HG03064 (cell line): ENCODE measurements at regions not wholly inside any gene's neighbourhood (a gene's known extent, or its start where the extent isn't known, plus 50 kb on each side); places are given as distances from the start of the nearest gene placed in this dataset.

Experiments used
- ATAC-seq: cut with Tn5 transposase; IDR thresholded peaks from one replicate; pipeline ENCODE4 v1.9.1; 2021; ENCODE audit warnings: low read depth; ENCODE audit not compliant: unreplicated experiment

GRCh38 chr10:113285305-113285704 lies 267.5 kb upstream of the HABP2 start:
- ATAC-seq, result no peak

GRCh38 chr10:113287592-113287991 lies 265.3 kb upstream of the HABP2 start:
- ATAC-seq, result no peak

- ATAC-seq, result no peak
Observed at GRCh38 chr10:113290137-113290536, 262.7 kb upstream of the HABP2 start.

DNA sequence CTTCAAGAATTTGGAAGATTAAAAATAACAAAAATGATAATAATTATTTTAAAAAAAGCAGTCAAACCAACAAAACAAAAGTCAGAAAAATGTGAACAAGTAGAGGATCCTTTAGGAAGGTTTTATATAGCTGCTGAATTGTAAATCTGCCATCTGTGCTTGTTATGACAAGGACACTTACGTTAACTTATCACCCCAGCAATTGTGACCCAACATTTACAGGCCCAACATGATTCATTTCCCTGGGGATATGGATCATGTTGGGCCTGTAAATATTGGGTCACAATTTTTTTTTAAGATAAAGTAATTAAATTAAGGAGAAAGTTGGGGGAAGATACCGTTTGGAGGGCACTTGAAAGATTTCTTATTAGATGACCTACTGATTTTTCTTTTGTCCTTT lies 261.4 kb upstream of the HABP2 start:
- no peak for ATAC-seq

DNA sequence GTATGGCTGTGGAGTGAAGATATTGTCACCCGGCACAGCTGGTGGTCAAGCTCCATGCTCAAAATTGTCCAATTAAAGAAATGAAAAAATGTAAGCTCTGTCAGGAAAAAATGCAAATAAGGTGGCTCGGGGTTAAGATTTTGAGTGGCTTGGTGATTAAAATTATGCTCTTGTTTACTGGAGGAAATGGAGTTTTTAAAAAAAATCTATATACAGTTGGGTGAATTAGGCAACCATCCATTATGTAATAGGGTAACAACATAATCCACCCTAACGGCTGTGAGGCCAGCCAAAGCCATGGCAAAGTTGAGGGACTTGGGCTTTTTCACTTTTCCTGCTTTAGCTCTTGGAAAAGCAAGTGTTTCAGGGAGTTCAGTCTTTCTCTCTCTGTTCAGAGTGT lies 260.8 kb upstream of the HABP2 start:
- no peak for ATAC-seq

GRCh38 chr10:113292743-113293142 lies 260.1 kb upstream of the HABP2 start:
- ATAC-seq, result no peak

DNA sequence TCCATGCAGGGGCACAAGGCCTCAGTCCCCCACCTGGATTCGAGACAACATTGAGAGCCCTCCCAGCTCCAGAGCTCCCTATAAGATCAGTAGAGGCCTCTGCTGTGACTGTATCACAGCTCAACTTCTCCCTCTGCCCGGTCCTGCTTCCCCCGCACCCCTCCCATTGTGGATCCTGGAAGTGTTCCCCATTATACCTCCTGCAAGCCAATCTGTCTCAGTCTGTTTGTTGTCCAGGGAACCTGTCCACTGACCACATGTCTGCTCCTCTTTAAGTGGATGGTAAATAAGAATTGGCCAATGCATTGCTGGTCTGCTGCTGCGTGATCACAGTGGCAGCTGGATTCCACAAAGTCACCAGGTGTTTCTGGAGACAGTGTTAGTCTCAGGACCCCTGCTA lies 259.7 kb upstream of the HABP2 start:
- ATAC-seq, result no peak

GRCh38 chr10:113294868-113295267 lies 258.0 kb upstream of the HABP2 start:
- ATAC-seq, result no peak

GRCh38 chr10:113297226-113297625 lies 255.6 kb upstream of the HABP2 start:
- no peak for ATAC-seq

DNA sequence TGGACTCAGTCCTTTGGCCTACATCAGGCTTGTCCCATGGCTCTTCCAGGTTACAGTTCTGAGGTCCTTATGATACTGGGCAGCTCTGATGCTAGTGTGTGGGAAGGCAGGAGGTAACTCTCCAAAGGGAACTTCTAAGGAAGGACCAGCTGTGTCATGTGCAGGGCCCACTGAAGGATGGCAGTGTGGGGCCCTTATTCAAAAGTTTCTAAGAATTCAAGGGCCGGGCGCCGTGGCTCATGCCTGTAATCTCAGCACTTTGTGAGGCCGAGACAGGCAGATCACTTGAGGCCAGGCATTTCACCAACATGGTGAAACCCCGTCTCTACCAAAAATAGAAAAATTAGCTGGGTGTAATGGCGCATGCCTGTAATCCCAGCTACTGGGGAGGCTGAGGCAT lies 254.2 kb upstream of the HABP2 start:
- no peak for ATAC-seq

- ATAC-seq, result no peak
Observed at GRCh38 chr10:113300201-113300600, 252.7 kb upstream of the HABP2 start.

DNA sequence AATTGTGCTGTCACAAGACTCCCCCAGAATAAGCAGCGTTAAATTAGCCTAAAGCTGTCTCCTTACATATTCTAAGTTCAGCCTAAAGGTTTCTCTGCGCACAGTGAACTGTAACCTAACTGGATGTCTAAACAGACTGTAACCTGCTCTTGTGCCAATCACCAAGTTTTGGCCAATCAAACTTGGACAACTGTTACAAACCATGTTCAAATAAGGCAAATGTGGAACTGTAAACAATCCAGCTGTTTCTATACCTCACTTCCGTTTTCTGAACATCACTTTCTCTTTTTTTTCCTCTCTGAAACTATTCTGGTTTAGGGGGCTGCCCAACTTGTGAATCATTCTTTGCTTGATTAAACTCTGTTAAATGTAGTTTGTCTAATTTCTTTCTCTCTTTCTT lies 252.2 kb upstream of the HABP2 start:
- no peak for ATAC-seq

DNA sequence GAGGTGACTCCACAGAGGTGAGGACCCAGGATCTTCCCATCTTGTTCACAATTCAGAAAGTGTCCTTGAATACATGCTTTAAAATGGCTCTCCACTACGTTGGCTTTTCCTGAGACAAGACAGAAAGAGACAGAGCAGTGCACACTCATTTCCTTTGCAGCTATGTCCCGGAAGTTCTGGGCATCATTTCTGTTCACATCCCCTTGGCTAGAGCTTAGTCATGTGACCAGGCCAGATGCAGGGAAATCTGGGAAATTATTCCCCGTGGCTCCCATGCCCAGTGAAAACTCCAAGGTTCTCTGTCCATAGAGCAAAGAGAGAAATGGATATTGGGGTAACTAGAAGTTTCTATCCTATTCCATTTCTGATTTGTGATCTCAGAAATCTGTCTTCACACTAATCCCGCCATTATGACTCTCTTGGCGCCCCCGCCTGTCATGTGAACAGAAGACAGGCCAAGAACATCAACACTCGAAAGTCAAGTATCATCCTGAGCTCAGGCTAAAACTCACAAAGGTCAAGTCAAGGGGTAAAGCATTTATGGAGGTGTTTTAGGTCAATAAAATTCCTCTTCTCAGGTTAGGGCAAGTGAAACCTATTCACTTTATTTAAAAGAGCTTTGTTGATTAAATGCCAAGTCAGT lies 251.4 kb upstream of the HABP2 start:
- ATAC-seq, result no peak

DNA sequence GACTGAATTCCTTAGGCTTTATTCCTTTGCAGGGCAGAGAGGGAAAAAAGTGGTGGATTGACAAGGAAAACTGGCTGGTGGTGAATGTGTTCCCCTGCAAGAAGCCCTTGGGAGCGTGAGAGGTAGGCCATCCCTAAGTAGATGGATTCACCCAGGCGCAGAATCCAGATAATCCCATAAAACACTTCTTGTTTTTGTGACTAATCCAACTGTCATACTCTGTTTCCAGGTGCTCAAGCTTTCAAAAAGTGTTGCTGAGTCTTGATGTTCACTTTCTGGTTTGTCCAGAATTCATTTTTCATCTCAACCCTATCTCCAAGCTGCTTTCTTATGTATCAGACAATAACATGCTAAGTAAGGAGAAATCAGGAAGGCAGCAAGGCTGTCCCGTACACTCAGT lies 250.8 kb upstream of the HABP2 start:
- no peak for ATAC-seq

GRCh38 chr10:113303544-113304146 lies 249.2 kb upstream of the HABP2 start:
- no peak for ATAC-seq

DNA sequence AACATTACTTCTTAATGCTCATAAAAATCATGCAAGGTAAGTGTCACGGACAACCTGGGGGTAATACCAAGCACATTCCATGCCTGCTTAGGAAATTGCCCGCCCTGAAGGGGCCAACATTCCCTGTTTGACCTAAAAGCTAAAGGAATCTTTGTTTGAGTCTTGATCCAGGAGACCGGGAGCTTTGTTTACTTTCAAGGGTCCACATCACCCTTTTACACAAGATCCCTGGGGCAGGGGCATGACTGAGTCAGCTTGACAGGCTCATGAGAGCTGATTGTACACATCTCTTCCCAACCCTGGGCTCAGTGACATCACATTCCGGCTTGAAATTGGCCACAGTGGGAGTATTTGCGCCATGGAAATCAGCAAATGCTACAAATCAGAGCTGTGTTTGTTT lies 248.1 kb upstream of the HABP2 start:
- ATAC-seq, result no peak

DNA sequence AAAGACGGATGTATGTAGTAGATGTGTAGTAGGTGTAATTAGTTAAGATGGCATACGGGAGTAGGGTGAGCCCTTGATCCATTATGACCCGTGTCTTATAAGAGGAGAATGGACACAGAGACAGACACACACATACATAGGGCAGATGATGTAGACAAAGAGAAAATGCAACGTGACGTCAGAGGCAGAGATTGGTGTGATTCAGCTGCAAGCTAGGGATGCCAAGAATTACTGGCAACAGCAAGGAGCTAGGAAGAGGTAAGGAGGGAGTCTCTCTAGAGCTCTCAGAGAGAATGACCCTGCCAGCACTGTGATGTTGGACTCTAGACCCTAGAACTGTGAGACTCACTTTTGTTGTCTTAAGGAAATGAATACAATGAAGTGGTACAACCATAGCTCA lies 247.0 kb upstream of the HABP2 start:
- ATAC-seq, result no peak

- ATAC-seq, result no peak
Observed at GRCh38 chr10:113309791-113310190, 243.1 kb upstream of the HABP2 start.

GRCh38 chr10:113310347-113310746 lies 242.5 kb upstream of the HABP2 start:
- ATAC-seq, result no peak

DNA sequence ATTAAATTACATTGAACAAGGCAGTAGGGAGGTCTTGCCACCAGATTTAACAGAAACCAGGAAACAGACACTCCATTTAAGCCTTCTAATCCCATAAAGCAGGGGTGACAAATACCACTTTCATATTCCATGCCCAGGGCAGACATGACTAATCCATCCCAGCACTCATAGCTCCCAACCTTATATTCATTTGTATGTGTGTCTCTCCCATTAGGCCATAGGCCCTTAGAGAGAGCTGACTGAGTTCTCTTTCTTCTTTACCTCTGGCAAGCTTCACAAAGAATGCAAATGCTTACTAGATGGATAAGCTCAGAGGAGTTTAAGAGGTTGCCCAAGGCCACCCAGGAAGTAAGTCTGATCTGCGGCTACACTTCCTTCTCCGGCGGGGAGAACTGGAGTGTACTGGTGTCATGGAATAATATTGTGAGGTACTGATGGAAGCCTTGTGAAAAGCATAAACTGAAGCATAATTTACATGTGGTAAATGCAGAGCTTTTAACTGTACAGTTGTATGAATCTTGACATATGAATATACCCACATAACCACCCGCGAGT lies 239.7 kb upstream of the HABP2 start:
- ATAC-seq, result no peak

DNA sequence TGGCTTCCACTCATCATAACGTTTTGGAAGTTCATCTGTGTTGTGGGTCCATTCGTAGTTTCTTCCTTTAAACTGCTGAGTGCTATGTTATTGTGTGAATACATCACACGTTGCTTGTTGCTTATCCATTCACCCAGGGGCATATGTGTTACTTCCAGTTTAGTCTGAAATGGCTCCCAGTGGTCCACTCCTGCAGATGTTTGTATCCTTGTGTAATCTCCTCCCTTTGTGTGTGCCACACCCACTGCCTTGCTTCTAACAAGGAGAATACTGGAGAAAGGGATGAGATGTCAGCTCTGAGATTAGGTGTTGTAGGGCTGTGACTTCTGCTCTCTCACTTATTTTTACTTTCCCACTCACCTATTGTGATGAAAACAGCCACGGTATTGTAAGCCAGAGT lies 239.1 kb upstream of the HABP2 start:
- no peak for ATAC-seq

DNA sequence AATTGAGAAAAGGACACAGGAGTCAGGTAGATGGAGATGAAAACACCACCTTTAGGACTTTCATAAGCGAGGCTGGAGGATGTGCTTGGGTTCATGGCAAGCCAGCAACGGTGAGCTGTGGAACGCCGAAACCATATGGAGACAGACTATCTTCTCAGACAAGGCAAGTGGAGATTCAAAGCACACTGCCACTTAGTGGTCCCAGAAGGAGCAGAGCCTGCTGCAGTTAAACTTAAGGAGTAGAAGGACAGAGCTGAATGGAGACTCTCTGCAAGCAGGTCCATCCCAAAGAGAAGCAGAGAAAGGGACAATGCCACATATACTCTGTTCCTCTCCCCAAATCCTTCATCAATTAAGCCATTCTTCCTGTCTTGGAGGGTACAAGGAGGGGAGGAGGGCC lies 236.3 kb upstream of the HABP2 start:
- no peak for ATAC-seq
